IMR-90 (cell line): ENCODE measurements at regions not wholly inside any gene's neighbourhood (a gene's known extent, or its start where the extent isn't known, plus 50 kb on each side); places are given as distances from the start of the nearest gene placed in this dataset.

Source experiments
- ATAC-seq: fragments of 200-7000 bp; cut with Tn5 transposase; 2 replicates; pipeline ENCODE4 v1.9.1; 2020; ENCODE audit warnings: low read depth, mild to moderate bottlenecking, moderate library complexity
- BruUV-seq: library from RNA; stranded (reverse); fragments of 400-500 nt; replicated peaks from 2 replicates; lab custom pipeline; 2021; lab: Mats Ljungman, UMichigan
- CTCF ChIA-PET: fragments of 300-600 bp; formaldehyde crosslinking; extraction: SDS; loops from one replicate; lab custom pipeline; 2021; ENCODE audit warnings: antibody characterized with exemption; lab: Yijun Ruan, JAX
- POLR2A ChIA-PET: fragments of 300-600 bp; sonication (Branson Sonifier 250); formaldehyde crosslinking; loops from one replicate; lab custom pipeline; 2022; ENCODE audit warnings: antibody characterized with exemption; ENCODE audit not compliant: unreplicated experiment; lab: Charles Lee
- DNase-seq: peaks from one replicate; pipeline ENCODE4 v3.0.0; 2013
- H2AFZ ChIP-seq: replicated peaks from 2 replicates; pipeline ENCODE3; 2013; ENCODE audit warnings: low read length, mild to moderate bottlenecking; ENCODE audit not compliant: poor library complexity
- H2AK5ac ChIP-seq: 2 replicates; pipeline ENCODE4 v1.6.1; 2013; ENCODE audit warnings: low read depth, low read length, inconsistent platforms
- H2AK9ac ChIP-seq: replicated peaks from 2 replicates; pipeline ENCODE3; 2013; ENCODE audit warnings: mild to moderate bottlenecking, low read depth, low read length, moderate library complexity; ENCODE audit not compliant: poor library complexity
- H2BK120ac ChIP-seq: 2 replicates; pipeline ENCODE4 v1.6.1; 2013; ENCODE audit warnings: low read depth, low read length, inconsistent platforms
- H2BK15ac ChIP-seq: 3 replicates; pipeline ENCODE4 v1.6.1; 2013; ENCODE audit warnings: low read depth, low read length, inconsistent platforms
- H2BK20ac ChIP-seq: 2 replicates; pipeline ENCODE4 v1.6.1; 2013; ENCODE audit warnings: low read depth, mild to moderate bottlenecking, inconsistent platforms, low read length, moderate library complexity
- H2BK5ac ChIP-seq: 2 replicates; pipeline ENCODE4 v1.6.1; 2013; ENCODE audit warnings: mild to moderate bottlenecking, low read depth, low read length, inconsistent platforms; ENCODE audit not compliant: poor library complexity, severe bottlenecking
- H3K14ac ChIP-seq: replicated peaks from 2 replicates; pipeline ENCODE4 v1.6.1; 2013; ENCODE audit warnings: low read depth, low read length, inconsistent platforms
- H3K18ac ChIP-seq: 2 replicates; pipeline ENCODE4 v1.6.1; 2013; ENCODE audit warnings: low read depth, low read length, control low read depth
- H3K23ac ChIP-seq: 2 replicates; pipeline ENCODE4 v1.6.1; 2013; ENCODE audit warnings: low read depth, low read length, inconsistent platforms
- H3K27ac ChIP-seq: 2 replicates; pipeline ENCODE4 v1.5.1; 2013; ENCODE audit warnings: mild to moderate bottlenecking, control low read depth, low read length; ENCODE audit not compliant: insufficient read depth
- H3K27me3 ChIP-seq: 2 replicates; pipeline ENCODE4 v1.6.1; 2013; ENCODE audit warnings: low read length; ENCODE audit not compliant: control insufficient read depth, insufficient read depth
- H3K36me3 ChIP-seq: 2 replicates; pipeline ENCODE4 v1.6.1; 2013; ENCODE audit warnings: low read length, mixed read lengths; ENCODE audit not compliant: control insufficient read depth, insufficient read depth
- H3K4ac ChIP-seq: 2 replicates; pipeline ENCODE4 v1.6.1; 2013; ENCODE audit warnings: low read depth, low read length, inconsistent platforms
- H3K4me1 ChIP-seq: 2 replicates; pipeline ENCODE4 v1.6.1; 2013; ENCODE audit warnings: low read length, mixed read lengths; ENCODE audit not compliant: control insufficient read depth, insufficient read depth
- H3K4me2 ChIP-seq: 2 replicates; pipeline ENCODE4 v1.6.1; 2013; ENCODE audit warnings: low read depth, mild to moderate bottlenecking, control low read depth, low read length, moderate library complexity
- H3K4me3 ChIP-seq: 2 replicates; pipeline ENCODE4 v1.5.1; 2013; ENCODE audit warnings: low read depth, mild to moderate bottlenecking, control low read depth, low read length, moderate library complexity; ENCODE audit not compliant: insufficient read depth
- H3K56ac ChIP-seq: 2 replicates; pipeline ENCODE4 v1.6.1; 2013; ENCODE audit warnings: low read length, inconsistent platforms; ENCODE audit not compliant: insufficient read depth; ENCODE audit errors: extremely low read depth
- H3K79me1 ChIP-seq, 2 experiments: 2 replicates each; pipeline ENCODE4 v1.6.1; 2013; ENCODE audit warnings: low read length in 2 of 2, inconsistent platforms in 1 of 2, low read depth in 1 of 2
- H3K9ac ChIP-seq: 2 replicates; pipeline ENCODE4 v1.6.1; 2013; ENCODE audit warnings: low read depth, low read length, control low read depth
- H3K9me1 ChIP-seq: 2 replicates; pipeline ENCODE4 v1.6.1; 2013; ENCODE audit warnings: low read length, inconsistent platforms; ENCODE audit not compliant: insufficient read depth
- H3K9me3 ChIP-seq: 2 replicates; pipeline ENCODE4 v1.6.1; 2013; ENCODE audit warnings: low read length; ENCODE audit not compliant: control insufficient read depth, insufficient read depth
- H4K20me1 ChIP-seq: 2 replicates; pipeline ENCODE4 v1.6.1; 2013; ENCODE audit warnings: low read length, inconsistent platforms; ENCODE audit not compliant: insufficient read depth
- H4K5ac ChIP-seq: 2 replicates; pipeline ENCODE4 v1.6.1; 2013; ENCODE audit warnings: mild to moderate bottlenecking, low read depth, low read length, control low read depth
- H4K8ac ChIP-seq, 2 experiments: 2 replicates each; pipeline ENCODE4 v1.6.1; 2013; ENCODE audit warnings: low read depth in 2 of 2, low read length in 2 of 2, control low read depth in 1 of 2, inconsistent platforms in 1 of 2
- H4K91ac ChIP-seq: 2 replicates; pipeline ENCODE4 v1.6.1; 2013; ENCODE audit warnings: low read depth, low read length, inconsistent platforms; ENCODE audit not compliant: insufficient read depth
- BHLHE40 ChIP-seq: fragments of 150-350 bp; IDR thresholded peaks from 2 replicates; pipeline ENCODE4 v1.6.1; 2016; ENCODE audit warnings: mild to moderate bottlenecking, low read depth, low read length
- CEBPB ChIP-seq: IDR thresholded peaks from 2 replicates; pipeline ENCODE4 v1.6.1; 2012; ENCODE audit warnings: low read depth, low read length, improper control_type of control experiment
- CHD1 ChIP-seq: IDR thresholded peaks from 2 replicates; pipeline ENCODE4 v1.6.1; 2012; ENCODE audit warnings: low read depth, low read length, improper control_type of control experiment
- ELK1 ChIP-seq: fragments of 150-350 bp; IDR thresholded peaks from 2 replicates; pipeline ENCODE4 v1.6.1; 2016; ENCODE audit warnings: low read depth, mild to moderate bottlenecking, low read length, moderate library complexity, borderline replicate concordance
- MXI1 ChIP-seq: IDR thresholded peaks from 2 replicates; pipeline ENCODE4 v1.6.1; 2012; ENCODE audit warnings: low read depth, mild to moderate bottlenecking, low read length, moderate library complexity, borderline replicate concordance
- NFE2L2 ChIP-seq: fragments of 150-350 bp; IDR thresholded peaks from 2 replicates; pipeline ENCODE4 v1.6.1; 2016; ENCODE audit warnings: low read depth, mild to moderate bottlenecking, low read length
- POLR2A ChIP-seq: IDR thresholded peaks from 2 replicates; pipeline ENCODE4 v1.6.1; 2012; ENCODE audit warnings: mild to moderate bottlenecking, low read depth, low read length
- RCOR1 ChIP-seq: IDR thresholded peaks from 2 replicates; pipeline ENCODE4 v1.6.1; 2012; ENCODE audit warnings: mild to moderate bottlenecking, low read length, improper control_type of control experiment; ENCODE audit not compliant: insufficient replicate concordance
- RFX5 ChIP-seq: IDR thresholded peaks from 2 replicates; pipeline ENCODE4 v1.8.0; 2012; ENCODE audit warnings: low read depth, mild to moderate bottlenecking, low read length, moderate library complexity
- SMC3 ChIP-seq: fragments of 150-350 bp; IDR thresholded peaks from 2 replicates; pipeline ENCODE4 v1.6.1; 2016; ENCODE audit warnings: low read depth, mild to moderate bottlenecking, antibody characterized with exemption, low read length, moderate library complexity
- USF2 ChIP-seq: fragments of 150-350 bp; IDR thresholded peaks from 2 replicates; pipeline ENCODE4 v1.6.1; 2017; ENCODE audit warnings: mild to moderate bottlenecking, antibody characterized with exemption, low read length, low read depth
- WGBS, 2 experiments: methylation state at CpG; one replicate each; pipeline versions ENCODE4 v1.1.5 to v1.1.7; 2013; ENCODE audit warnings: missing lambda C conversion rate in 2 of 2; ENCODE audit not compliant: insufficient read length in 1 of 2; ENCODE audit errors: extremely low coverage in 2 of 2; 5-methylcytosine and 5-hydroxymethylcytosine counted together
- dilution Hi-C: fragments of 300-500 bp; cut with HindIII; formaldehyde crosslinking; loops from one replicate; pipeline ENCODE4 v1.14.3; 2018; ENCODE audit warnings: low sequenced_read_pairs; ENCODE audit not compliant: unreplicated experiment
- in situ Hi-C: fragments of 300-500 bp; cut with MboI; formaldehyde crosslinking; loops from 3 replicates; pipeline ENCODE4 v1.14.3; 2019; ENCODE audit warnings: low sequenced_read_pairs, inconsistent platforms, mixed read lengths
- intact Hi-C: fragments of 100-400 bp; cut with micrococcal nuclease; formaldehyde crosslinking; loops from 2 replicates; pipeline ENCODE4 v1.10.0; 2022

- H4K20me1 ChIP-seq, result no peaks in the 10 kb centered on the region
- POLR2A ChIA-PET, result no interaction called here
- no peaks in the 10 kb centered on the region for H3K9me3 ChIP-seq
- no peaks in the 10 kb centered on the region for H3K27me3 ChIP-seq
- no TSS peak for BruUV-seq
- no peak overlapping the region for H4K8ac ChIP-seq
- H2AK5ac ChIP-seq, result no peak overlapping the region
- H3K79me1 ChIP-seq, result no peaks in the 10 kb centered on the region
- no peak overlapping the region for H2BK120ac ChIP-seq
- H2BK5ac ChIP-seq, result no peak overlapping the region
- no peak overlapping the region for H2BK15ac ChIP-seq
- no peak overlapping the region for H2AK9ac ChIP-seq
- H2BK20ac ChIP-seq, result no peak overlapping the region
- H4K5ac ChIP-seq, result no peak overlapping the region
- dilution Hi-C loops, result no loop called here
- TF ChIP-seq NFE2L2 (no peak), CEBPB (no peak), SMC3 (no peak), BHLHE40 (no peak), MXI1 (no peak), POLR2A (no peak), CHD1 (no peak), RCOR1 (no peak), ELK1 (no peak), USF2 (no peak), RFX5 (no peak)
- no peak overlapping the region; the same call in 1 of the 2 replicates for H3K14ac ChIP-seq
- no peak overlapping the region for H3K18ac ChIP-seq
- H2AFZ ChIP-seq, result no peak overlapping the region
- no peak overlapping the region for H3K4me3 ChIP-seq
- H3K4me1 ChIP-seq, result peaks cover 2% of the 10 kb centered on the region
- peak; percentile 2 for DNase-seq
- no peak overlapping the region for H3K56ac ChIP-seq
- intact Hi-C loops, result no loop called here
- no peak overlapping the region for H3K4me2 ChIP-seq
- H3K4ac ChIP-seq, result no peak overlapping the region
- no peak overlapping the region for H3K23ac ChIP-seq
- in situ Hi-C loops, result no loop called here
- H3K9me1 ChIP-seq, result no peaks in the 10 kb centered on the region
- H3K27ac ChIP-seq, result no peak overlapping the region
- no peaks in the 10 kb centered on the region for H3K36me3 ChIP-seq
- no peak for ATAC-seq
- no peak overlapping the region for H3K9ac ChIP-seq
- CTCF ChIA-PET, result no interaction called here
- WGBS, 2 experiments, result 60% methylated on average over 1 of the region's 2 CpGs; no CpG with 5 or more reads in 1 of the 2 experiments
- H4K91ac ChIP-seq, result no peak overlapping the region
These were observed 514.4 kb upstream of the CHAC2 start for GRCh38 chr2:53253244-53253643.
